ENCODE measurements at regions not wholly inside any gene's neighbourhood (a gene's known extent, or its start where the extent isn't known, plus 50 kb on each side); places are given as distances from the start of the nearest gene placed in this dataset.

- TF ChIP-seq, protein P1, sequence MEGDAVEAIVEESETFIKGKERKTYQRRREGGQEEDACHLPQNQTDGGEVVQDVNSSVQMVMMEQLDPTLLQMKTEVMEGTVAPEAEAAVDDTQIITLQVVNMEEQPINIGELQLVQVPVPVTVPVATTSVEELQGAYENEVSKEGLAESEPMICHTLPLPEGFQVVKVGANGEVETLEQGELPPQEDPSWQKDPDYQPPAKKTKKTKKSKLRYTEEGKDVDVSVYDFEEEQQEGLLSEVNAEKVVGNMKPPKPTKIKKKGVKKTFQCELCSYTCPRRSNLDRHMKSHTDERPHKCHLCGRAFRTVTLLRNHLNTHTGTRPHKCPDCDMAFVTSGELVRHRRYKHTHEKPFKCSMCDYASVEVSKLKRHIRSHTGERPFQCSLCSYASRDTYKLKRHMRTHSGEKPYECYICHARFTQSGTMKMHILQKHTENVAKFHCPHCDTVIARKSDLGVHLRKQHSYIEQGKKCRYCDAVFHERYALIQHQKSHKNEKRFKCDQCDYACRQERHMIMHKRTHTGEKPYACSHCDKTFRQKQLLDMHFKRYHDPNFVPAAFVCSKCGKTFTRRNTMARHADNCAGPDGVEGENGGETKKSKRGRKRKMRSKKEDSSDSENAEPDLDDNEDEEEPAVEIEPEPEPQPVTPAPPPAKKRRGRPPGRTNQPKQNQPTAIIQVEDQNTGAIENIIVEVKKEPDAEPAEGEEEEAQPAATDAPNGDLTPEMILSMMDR (IDR thresholded peaks at IDR 0.05) = no peak
- TF ChIP-seq POLR2A (IDR thresholded peaks at IDR 0.05) (no peak), EP300 (IDR thresholded peaks at IDR 0.05) (no peak), POLR2AphosphoS5 (IDR thresholded peaks at IDR 0.05) (no peak)
Measured at GRCh38 chr5:123808461-123809380, 296.7 kb downstream of the CSNK1G3 start.
